Body of pancreas (tissue), 4 donors: ENCODE measurements at regions not wholly inside any gene's neighbourhood (a gene's known extent, or its start where the extent isn't known, plus 50 kb on each side); places are given as distances from the start of the nearest gene placed in this dataset.

Source experiments
- ATAC-seq: fragments of 150-250 bp; one replicate; pipeline ENCODE4 v1.9.1; 2016
- DNase-seq, 4 donors: peaks; one replicate each; pipeline ENCODE4 v3.0.0-alpha.2; 2019
- H3K27ac ChIP-seq, 4 donors: fragments of 200-600 bp; sonication (generic); 1 replicate in 3 of 4; 2 replicates in 1 of 4; pipeline versions ENCODE4 v1.5.1 to v1.6.1; 2016 to 2019; ENCODE audit warnings: mild to moderate bottlenecking in 1 of 4, mixed read lengths in 1 of 4, moderate library complexity in 1 of 4
- H3K27me3 ChIP-seq, 2 donors: fragments of 200-600 bp; sonication (generic); one replicate each; pipeline ENCODE4 v1.6.0; 2016; ENCODE audit warnings: mild to moderate bottlenecking in 1 of 2
- H3K36me3 ChIP-seq, 2 donors: fragments of 200-600 bp; sonication (generic); replicated peaks in 1 of 2; 2 replicates each; pipeline ENCODE4 v1.5.1; 2016; ENCODE audit warnings: low read depth in 2 of 2; ENCODE audit not compliant: insufficient read depth in 1 of 2
- H3K4me1 ChIP-seq: fragments of 200-600 bp; sonication (generic); one replicate; pipeline ENCODE4 v1.6.0; 2016
- H3K4me3 ChIP-seq, 2 donors: fragments of 200-600 bp; sonication (generic); 1 replicate in 1 of 2; 2 replicates in 1 of 2; pipeline ENCODE4 v1.5.1; 2016 to 2019
- H3K9me3 ChIP-seq, 3 donors: fragments of 200-600 bp; sonication (generic); 1 replicate in 2 of 3; 2 replicates in 1 of 3; pipeline ENCODE4 v1.5.1; 2016
- CTCF ChIP-seq, 7 experiments: fragments of 450-650 bp in 4 of 7; fragments of 200-600 bp in 3 of 7; sonication (generic) in 3 of 7; IDR thresholded peaks; one replicate each; pipeline ENCODE4 v1.5.1; 2016 to 2019; ENCODE audit warnings: antibody characterized with exemption in 7 of 7
- POLR2A ChIP-seq, 3 donors: fragments of 450-650 bp; IDR thresholded peaks; one replicate each; pipeline ENCODE4 v1.6.1; 2016; ENCODE audit warnings: antibody characterized with exemption in 3 of 3, mild to moderate bottlenecking in 2 of 3
- WGBS, 2 donors: methylation state at CpG; one replicate each; pipeline ENCODE4 v1.1.5; 2017; 5-methylcytosine and 5-hydroxymethylcytosine counted together
- intact Hi-C: fragments of 100-400 bp; cut with DNase I; formaldehyde crosslinking; loops from one replicate; pipeline ENCODE4 v1.15.1; 2023

- no peak for DNase-seq
- TF ChIP-seq POLR2A (IDR thresholded peaks at IDR 0.05) (no peak), CTCF (IDR thresholded peaks at IDR 0.05) (no peak)
- Histone ChIP-seq H3K9me3 (no peaks in the 10 kb centered on the region), H3K27me3 (no peaks in the 10 kb centered on the region), H3K4me3 (no peak overlapping the region), H3K27ac (no peak overlapping the region), H3K36me3 (no peaks in the 10 kb centered on the region), H3K4me1 (no peaks in the 10 kb centered on the region)
- no peak for ATAC-seq
- WGBS, 2 donors = 67 to 85% methylated on average over 1 of the region's 1 CpG
- intact Hi-C loops = no loop called here
These were observed 167.7 kb upstream of the DIO2 start for GRCh38 chr14:80379035-80379434.

- TF ChIP-seq POLR2A (IDR thresholded peaks at IDR 0.05) (no peak), CTCF (IDR thresholded peaks at IDR 0.05) (no peak)
- ATAC-seq (no peak), DNase-seq (no peak)
- H3K4me1 ChIP-seq = no peaks in the 10 kb centered on the region
- H3K27ac ChIP-seq = no peak overlapping the region
- no peaks in the 10 kb centered on the region for H3K9me3 ChIP-seq
- H3K27me3 ChIP-seq = no peaks in the 10 kb centered on the region
- intact Hi-C loops = no loop called here
- H3K4me3 ChIP-seq = no peak overlapping the region
- H3K36me3 ChIP-seq = no peaks in the 10 kb centered on the region
- WGBS, 2 donors = 76 to 81% methylated on average over 9 of the region's 9 CpGs
These were observed 166.9 kb upstream of the DIO2 start for GRCh38 chr14:80378084-80378690.

GRCh38 chr14:80364816-80365215 lies 153.5 kb upstream of the DIO2 start:
- DNase-seq (no peak), ATAC-seq (no peak)
- TF ChIP-seq CTCF (IDR thresholded peaks at IDR 0.05) (no peak), POLR2A (IDR thresholded peaks at IDR 0.05) (no peak)
- WGBS, 2 donors = 28 to 33% methylated on average over 2 of the region's 2 CpGs
- H3K4me3 ChIP-seq = no peak overlapping the region
- no peaks in the 10 kb centered on the region for H3K27me3 ChIP-seq
- H3K27ac ChIP-seq = no peak overlapping the region
- intact Hi-C loops = no loop called here
- no peaks in the 10 kb centered on the region for H3K36me3 ChIP-seq
- no peaks in the 10 kb centered on the region for H3K4me1 ChIP-seq
- H3K9me3 ChIP-seq = no peaks in the 10 kb centered on the region

GRCh38 chr14:80364274-80364673 lies 153.0 kb upstream of the DIO2 start:
- H3K4me1 ChIP-seq = no peaks in the 10 kb centered on the region
- no peak for ATAC-seq
- H3K4me3 ChIP-seq = no peak overlapping the region
- H3K27ac ChIP-seq = no peak overlapping the region
- 16 to 19% methylated on average over 1 of the region's 1 CpG for WGBS, 2 donors
- TF ChIP-seq POLR2A (IDR thresholded peaks at IDR 0.05) = no peak
- peak in 6 of 7 experiments; percentile 7 to 56 (median 40) for TF ChIP-seq CTCF (IDR thresholded peaks at IDR 0.05)
- no peak for DNase-seq
- intact Hi-C loops = no loop called here
- no peaks in the 10 kb centered on the region for H3K27me3 ChIP-seq
- H3K36me3 ChIP-seq = no peaks in the 10 kb centered on the region
- H3K9me3 ChIP-seq = no peaks in the 10 kb centered on the region

- WGBS, 2 donors = 71 to 76% methylated on average over 5 of the region's 5 CpGs
- no peaks in the 10 kb centered on the region for H3K9me3 ChIP-seq
- ATAC-seq = no peak
- H3K27ac ChIP-seq = no peak overlapping the region
- DNase-seq = no peak
- intact Hi-C loops = no loop called here
- no peak overlapping the region for H3K4me3 ChIP-seq
- no peaks in the 10 kb centered on the region for H3K36me3 ChIP-seq
- TF ChIP-seq POLR2A (IDR thresholded peaks at IDR 0.05) = no peak
- TF ChIP-seq CTCF (IDR thresholded peaks at IDR 0.05) = no peak
- H3K27me3 ChIP-seq = no peaks in the 10 kb centered on the region
- no peaks in the 10 kb centered on the region for H3K4me1 ChIP-seq
These were observed 146.8 kb upstream of the DIO2 start for GRCh38 chr14:80358112-80358511.
